NCI-H1105 (cell line): ENCODE measurements at regions not wholly inside any gene's neighbourhood (a gene's known extent, or its start where the extent isn't known, plus 50 kb on each side); places are given as distances from the start of the nearest gene placed in this dataset.
"Not testable (repeated sequence)": the region's sequence is repeated elsewhere in the genome, so short reads cannot be mapped to it uniquely, and the experiment has no call there.

Source experiments
- DNase-seq: peaks from one replicate; lab custom pipeline; 2025; lab: John Stamatoyannopoulos, UW

DNA sequence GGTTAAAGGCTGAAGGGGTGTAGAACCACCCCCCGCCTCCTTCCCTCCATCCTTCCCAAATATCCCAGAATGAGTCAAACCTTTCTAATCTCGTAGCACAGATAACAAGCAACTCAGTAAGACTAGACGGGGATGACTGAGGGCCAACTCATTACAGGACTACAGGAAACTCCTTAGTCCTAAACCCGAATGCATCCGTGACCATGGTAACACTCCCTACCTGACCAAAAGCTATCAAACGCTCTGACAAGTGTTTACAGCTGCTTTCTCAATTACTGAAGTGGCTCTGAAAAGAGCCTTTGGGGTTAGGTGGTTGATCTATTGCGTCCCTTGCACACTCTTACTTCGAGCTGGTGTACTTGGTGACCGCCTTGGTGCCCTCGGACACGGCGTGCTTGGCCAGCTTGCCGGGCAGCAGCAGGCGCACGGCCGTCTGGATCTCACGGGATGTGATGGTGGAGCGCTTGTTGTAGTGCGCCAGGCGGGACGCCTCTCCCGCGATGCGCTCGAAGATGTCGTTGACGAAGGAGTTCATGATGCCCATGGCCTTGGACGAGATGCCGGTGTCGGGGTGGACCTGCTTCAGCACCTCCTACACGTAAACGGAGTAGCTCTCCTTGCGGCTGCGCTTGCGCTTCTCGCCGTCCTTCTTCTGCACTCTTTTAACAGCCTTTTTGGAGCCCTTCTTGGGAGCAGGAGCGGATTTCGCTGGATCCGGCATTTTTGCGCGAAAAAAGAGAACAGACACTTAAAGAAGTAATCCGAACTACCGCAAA lies 67.4 kb downstream of the FAM72B start:
- not testable (repeated sequence) for DNase-seq

DNA sequence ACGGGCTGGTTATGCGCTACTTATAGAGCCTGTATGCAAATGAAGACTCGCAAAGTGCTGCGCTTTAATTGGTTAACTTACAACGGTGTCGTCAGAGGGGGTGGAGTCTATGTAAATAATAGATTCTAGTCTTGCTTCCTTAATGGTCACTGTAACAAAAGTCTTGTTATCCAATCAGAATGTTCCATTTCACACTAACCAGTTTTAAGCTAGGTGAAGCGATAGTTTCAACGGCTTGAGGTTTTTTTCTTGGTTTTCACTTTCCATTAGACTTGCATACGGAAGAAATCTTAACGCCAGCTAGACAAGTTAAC lies 66.9 kb downstream of the FAM72B start:
- not testable (repeated sequence) for DNase-seq

DNA sequence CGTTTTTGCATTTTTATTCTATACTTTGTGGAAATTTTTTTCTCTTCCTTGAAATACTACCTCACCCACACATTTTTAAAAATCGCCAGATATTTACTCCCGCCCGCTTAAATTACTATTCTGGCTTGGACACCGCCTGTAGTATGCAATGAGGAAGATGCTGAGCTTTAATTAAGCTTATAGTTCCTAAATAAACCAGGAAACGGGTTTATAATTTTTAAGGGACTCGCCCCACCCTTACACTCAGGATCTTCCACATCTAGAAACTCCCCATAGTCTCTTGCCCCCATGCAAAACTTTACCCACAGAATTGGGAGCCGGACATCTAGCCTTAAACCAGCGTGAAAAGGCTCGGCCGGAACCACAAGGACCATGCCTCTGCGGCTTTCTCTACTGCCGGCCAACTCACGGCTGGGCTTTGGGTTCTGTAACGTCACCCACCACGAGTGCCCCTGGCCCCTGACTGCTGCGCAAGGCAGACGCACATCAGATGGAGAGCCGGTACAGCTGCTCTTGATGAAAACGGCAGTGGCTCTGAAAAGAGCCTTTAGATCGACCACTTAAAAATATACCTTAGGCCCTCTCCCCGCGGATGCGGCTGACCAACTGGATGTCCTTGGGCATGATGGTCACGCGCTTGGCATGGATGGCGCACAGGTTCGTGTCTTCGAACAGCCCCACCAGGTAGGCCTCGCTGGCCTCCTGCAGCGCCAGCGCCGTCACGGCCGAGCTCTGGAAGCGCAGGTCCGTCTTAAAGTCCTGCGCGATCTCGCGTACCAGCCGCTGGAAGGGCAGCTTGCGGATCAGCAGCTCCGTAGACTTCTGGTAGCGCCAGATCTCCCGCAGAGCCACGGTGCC lies 66.3 kb downstream of the FAM72B start:
- DNase-seq: not testable (repeated sequence)
